Activated T-cell treated with anti-CD3 and anti-CD28 coated beads, Interleukin-2, amount 50 U/mL, for 72 hours (primary cell): ENCODE measurements at regions not wholly inside any gene's neighbourhood (a gene's known extent, or its start where the extent isn't known, plus 50 kb on each side); places are given as distances from the start of the nearest gene placed in this dataset.

Experiments used
- ATAC-seq, 2 donors: fragments of 150-1000 bp; cut with Tn5 transposase; replicated peaks in 1 of 2; 2 replicates each; pipeline ENCODE4 v1.10.0; 2021; ENCODE audit warnings: moderate library complexity in 2 of 2, mild to moderate bottlenecking in 1 of 2
- DNase-seq, 2 donors: peaks; one replicate each; pipeline ENCODE4 v3.0.0; 2021 to 2022; ENCODE audit warnings: mixed read lengths in 1 of 2
- H3K27ac Mint-ChIP-seq: one replicate; pipeline ENCODE4 v1.8.0; 2022; ENCODE audit warnings: mild to moderate bottlenecking, moderate library complexity, mixed read lengths
- H3K27me3 Mint-ChIP-seq: one replicate; pipeline ENCODE4 v1.8.0; 2022; ENCODE audit warnings: low read depth, mixed read lengths
- H3K36me3 Mint-ChIP-seq, 2 donors: one replicate each; pipeline ENCODE4 v1.8.0; 2022; ENCODE audit warnings: mixed read lengths in 2 of 2, mild to moderate bottlenecking in 1 of 2; ENCODE audit not compliant: insufficient read depth in 2 of 2
- H3K4me1 Mint-ChIP-seq: one replicate; pipeline ENCODE4 v1.8.0; 2022; ENCODE audit warnings: low read depth, mixed read lengths
- H3K4me3 Mint-ChIP-seq, 2 donors: one replicate each; pipeline ENCODE4 v1.8.0; 2022; ENCODE audit warnings: mild to moderate bottlenecking in 2 of 2, mixed read lengths in 2 of 2, moderate library complexity in 2 of 2
- H3K9me3 Mint-ChIP-seq, 2 donors: one replicate each; pipeline ENCODE4 v1.8.0; 2022; ENCODE audit warnings: mixed read lengths in 2 of 2

DNA sequence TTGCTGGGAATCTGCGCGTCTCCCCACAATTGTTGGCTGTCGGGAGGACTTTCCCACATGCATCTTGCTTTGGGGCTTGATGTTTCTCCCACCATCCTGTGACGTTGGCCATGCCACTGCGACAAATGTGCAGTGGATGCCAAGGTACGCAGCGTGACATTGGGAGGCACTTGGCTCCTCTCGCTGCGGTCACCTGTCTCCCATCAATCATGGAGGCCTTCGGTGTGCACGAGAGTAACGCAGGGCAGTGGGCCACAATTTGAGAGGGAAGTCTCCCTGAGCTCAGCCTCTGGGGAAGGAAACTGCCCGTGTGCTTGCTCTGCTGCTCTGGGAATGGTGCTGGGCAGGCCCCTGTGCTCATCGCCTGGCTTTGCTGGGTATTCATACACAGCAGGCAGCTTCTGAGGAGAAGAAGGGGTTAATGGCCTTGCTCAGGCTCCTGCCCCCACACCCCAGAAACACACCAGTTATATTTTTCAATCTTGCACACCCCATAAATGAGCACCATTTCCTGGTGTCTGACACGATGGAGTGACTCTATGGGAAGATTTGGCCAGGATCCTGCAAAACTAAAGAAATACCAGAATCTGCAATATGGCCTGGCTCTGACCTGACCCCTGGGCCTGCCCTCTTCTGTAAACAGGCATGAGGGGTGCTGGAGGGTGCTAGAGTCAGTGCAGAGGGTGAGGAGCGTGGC lies 153.5 kb downstream of the ADAMTS15 start:
- Mint-ChIP-seq H3K27ac (no peak overlapping the region), H3K36me3 (no peaks in the 10 kb centered on the region), H3K27me3 (no peaks in the 10 kb centered on the region), H3K4me3 (no peak overlapping the region), H3K9me3 (no peaks in the 10 kb centered on the region), H3K4me1 (no peaks in the 10 kb centered on the region)
- DNase-seq: no peak
- ATAC-seq: no peak

DNA sequence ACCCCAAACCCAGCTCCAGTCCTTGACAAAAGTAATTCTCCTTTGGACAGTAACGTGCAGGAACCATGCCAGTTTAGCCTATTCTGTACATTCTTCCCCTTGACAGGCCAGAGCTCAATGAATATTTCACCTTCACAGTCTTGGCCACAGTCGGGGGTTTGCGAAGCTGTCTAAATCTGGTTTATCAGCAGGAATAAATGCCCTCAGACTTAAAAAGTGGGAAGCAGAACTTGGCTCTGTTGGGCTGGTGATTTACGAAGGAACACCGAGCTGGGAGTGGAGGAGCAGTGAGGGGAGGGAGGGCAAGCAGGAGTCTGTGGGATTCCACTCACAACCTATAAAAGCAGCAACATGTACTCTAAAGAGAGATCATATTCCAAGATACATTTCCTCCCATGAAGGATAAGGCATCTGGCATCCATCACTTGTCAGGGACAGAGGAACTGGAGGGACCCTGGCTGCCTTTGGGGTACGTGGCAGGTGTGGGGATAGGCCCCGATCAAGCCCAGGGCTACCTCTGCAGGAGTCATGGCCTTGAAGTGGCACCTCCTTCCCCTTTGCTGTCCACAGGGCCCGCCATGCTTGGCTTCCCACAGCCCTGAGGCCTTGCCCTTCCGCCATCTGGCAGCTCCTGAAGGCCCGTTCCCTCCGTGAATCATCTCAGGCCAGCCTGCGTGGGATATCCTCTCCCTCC lies 154.3 kb downstream of the ADAMTS15 start:
- Mint-ChIP-seq H3K9me3 (no peaks in the 10 kb centered on the region), H3K36me3 (no peaks in the 10 kb centered on the region)
- no peak for ATAC-seq

DNA sequence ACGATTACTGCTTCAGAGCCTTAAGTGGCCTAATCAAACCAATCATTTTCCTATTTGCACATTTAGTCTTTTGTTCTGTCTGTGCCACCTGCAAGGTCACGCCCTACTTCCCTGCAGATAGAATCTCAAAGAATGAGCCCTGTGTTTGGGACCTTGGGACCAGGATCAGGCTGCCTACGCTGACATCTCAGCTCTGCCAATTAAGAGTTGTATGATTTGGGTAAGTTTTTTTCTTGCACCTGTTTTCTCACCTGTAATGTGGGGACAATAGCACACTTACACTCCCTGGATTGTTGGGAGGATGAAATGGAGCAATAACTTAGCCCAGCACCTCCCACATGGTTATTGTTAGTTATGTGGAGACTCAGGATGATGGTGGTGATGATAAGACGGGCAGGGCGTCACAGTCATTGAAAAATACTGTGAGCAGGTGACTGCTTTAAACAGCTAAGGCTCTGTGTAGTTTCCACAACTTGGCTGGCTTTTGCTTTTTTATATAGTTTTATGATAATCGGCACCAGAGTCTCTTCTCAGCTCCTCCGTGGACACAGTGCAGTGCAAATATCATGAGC lies 155.0 kb downstream of the ADAMTS15 start:
- Mint-ChIP-seq H3K4me1 (no peaks in the 10 kb centered on the region), H3K4me3 (no peak overlapping the region), H3K27me3 (no peaks in the 10 kb centered on the region), H3K36me3 (no peaks in the 10 kb centered on the region), H3K27ac (no peak overlapping the region), H3K9me3 (no peaks in the 10 kb centered on the region)
- DNase-seq: no peak
- ATAC-seq: no peak

More for the DNA sequence above, 154.3 kb downstream of the ADAMTS15 start:
- no peaks in the 10 kb centered on the region for H3K27me3 Mint-ChIP-seq
- no peaks in the 10 kb centered on the region for H3K4me1 Mint-ChIP-seq
- no peak overlapping the region for H3K27ac Mint-ChIP-seq
- no peak overlapping the region for H3K4me3 Mint-ChIP-seq
- no peak for DNase-seq

DNA sequence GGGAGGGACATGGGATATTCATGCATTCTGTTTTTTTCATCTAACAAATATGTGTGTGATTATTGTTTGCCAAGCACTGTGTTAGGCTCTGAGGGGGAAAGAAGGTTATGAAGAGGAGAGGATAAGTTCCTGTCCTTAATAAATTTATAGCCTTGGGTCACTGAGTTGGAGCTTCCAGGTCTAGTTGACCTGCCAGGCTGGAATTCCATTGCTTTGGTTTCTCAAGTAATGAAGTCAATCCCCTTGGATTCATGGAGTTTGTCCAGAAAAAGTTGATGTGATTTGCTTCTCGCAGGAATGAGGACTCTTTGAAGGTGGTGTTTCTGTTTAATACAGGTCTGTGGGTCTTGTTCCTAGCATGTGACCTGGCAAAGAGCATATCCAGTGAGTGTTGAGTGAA lies 156.2 kb downstream of the ADAMTS15 start:
- ATAC-seq: no peak
- DNase-seq: no peak
- Mint-ChIP-seq H3K9me3 (no peaks in the 10 kb centered on the region), H3K4me3 (no peak overlapping the region), H3K27me3 (no peaks in the 10 kb centered on the region), H3K4me1 (no peaks in the 10 kb centered on the region), H3K27ac (no peak overlapping the region), H3K36me3 (no peaks in the 10 kb centered on the region)

DNA sequence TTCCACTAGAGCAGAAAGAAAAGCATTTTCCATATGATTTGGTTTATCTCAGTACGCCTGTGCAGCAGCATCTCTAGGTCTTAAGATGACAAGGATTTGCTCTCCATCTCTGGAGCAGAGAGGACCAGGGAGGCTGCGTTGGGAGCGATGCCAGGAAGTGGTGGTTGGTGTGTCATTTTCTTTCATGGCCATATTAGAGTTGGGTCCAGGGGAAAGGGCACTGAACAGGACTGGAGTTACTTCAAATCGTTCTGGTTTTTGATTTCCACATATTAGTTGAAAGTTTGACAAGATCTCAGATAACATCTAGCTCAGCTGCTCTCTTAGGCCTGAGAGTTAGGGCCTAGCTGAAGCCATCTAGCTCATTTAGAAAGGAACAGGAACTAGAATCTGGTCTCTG lies 157.7 kb downstream of the ADAMTS15 start:
- Mint-ChIP-seq H3K4me1 (no peaks in the 10 kb centered on the region), H3K4me3 (no peak overlapping the region), H3K27me3 (no peaks in the 10 kb centered on the region), H3K9me3 (no peaks in the 10 kb centered on the region), H3K36me3 (no peaks in the 10 kb centered on the region), H3K27ac (no peak overlapping the region)
- no peak for DNase-seq
- no peak for ATAC-seq

DNA sequence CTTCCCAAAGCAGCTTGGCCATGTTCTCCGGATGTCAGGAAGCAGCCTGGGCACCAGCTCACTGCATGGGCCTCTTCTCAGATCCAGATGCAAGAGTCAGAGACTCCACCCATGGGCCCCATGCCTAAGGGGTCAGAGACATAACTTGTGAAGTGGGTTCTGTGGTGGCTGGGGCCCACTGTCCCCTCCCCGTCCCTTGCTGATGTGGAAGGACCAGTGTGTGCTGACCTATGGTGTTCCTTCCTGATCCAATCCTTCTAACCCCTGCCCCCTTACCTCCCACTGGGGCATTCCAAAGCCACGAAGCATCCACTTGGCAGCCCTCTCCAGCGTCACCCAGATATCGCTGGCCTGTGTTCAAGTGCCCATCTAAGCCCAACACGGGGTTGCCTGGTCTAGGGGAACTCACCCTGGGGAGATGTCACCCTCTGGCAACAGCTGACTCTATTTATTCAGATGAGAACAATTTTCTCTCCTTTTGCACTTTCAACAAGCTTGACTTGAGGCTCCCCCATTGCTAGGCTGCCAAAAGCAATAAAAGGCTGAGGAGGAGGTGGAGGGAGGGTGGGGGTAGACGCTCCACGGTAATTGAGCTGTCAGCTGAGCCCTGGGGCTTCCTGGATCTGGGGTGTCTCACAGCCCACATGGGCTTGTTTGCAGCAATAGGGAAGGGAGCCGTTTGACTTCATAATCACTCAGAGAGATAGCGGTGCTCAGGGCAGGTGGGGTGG lies 158.5 kb downstream of the ADAMTS15 start:
- no peak overlapping the region for H3K4me3 Mint-ChIP-seq
- DNase-seq: no peak
- H3K9me3 Mint-ChIP-seq: no peaks in the 10 kb centered on the region
- H3K36me3 Mint-ChIP-seq: no peaks in the 10 kb centered on the region
- ATAC-seq: no peak
- H3K27me3 Mint-ChIP-seq: no peaks in the 10 kb centered on the region
- H3K4me1 Mint-ChIP-seq: no peaks in the 10 kb centered on the region
- no peak overlapping the region for H3K27ac Mint-ChIP-seq

DNA sequence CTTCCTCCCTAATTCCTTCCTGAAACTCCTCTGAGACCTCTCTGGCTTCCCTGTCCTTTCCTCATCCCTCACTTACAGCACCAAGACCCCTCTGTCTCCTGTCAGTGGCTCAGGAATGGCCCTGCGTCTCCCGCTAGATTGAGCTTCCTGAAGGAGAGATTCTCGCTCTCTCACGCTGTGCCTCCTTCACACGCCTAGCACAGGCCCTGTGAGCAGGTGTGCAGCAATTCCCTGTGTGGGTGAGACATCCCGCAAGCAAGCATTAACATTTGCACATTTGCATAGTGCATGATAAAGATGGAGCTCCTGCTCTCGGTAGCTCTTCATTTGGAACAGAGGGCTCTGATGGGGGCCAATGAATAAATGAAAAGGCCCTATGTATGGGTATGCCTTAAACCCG lies 159.8 kb downstream of the ADAMTS15 start:
- no peak overlapping the region for H3K27ac Mint-ChIP-seq
- no peak for DNase-seq
- ATAC-seq: no peak
- H3K9me3 Mint-ChIP-seq: no peaks in the 10 kb centered on the region
- no peaks in the 10 kb centered on the region for H3K27me3 Mint-ChIP-seq
- no peaks in the 10 kb centered on the region for H3K4me1 Mint-ChIP-seq
- no peaks in the 10 kb centered on the region for H3K36me3 Mint-ChIP-seq
- no peak overlapping the region for H3K4me3 Mint-ChIP-seq

DNA sequence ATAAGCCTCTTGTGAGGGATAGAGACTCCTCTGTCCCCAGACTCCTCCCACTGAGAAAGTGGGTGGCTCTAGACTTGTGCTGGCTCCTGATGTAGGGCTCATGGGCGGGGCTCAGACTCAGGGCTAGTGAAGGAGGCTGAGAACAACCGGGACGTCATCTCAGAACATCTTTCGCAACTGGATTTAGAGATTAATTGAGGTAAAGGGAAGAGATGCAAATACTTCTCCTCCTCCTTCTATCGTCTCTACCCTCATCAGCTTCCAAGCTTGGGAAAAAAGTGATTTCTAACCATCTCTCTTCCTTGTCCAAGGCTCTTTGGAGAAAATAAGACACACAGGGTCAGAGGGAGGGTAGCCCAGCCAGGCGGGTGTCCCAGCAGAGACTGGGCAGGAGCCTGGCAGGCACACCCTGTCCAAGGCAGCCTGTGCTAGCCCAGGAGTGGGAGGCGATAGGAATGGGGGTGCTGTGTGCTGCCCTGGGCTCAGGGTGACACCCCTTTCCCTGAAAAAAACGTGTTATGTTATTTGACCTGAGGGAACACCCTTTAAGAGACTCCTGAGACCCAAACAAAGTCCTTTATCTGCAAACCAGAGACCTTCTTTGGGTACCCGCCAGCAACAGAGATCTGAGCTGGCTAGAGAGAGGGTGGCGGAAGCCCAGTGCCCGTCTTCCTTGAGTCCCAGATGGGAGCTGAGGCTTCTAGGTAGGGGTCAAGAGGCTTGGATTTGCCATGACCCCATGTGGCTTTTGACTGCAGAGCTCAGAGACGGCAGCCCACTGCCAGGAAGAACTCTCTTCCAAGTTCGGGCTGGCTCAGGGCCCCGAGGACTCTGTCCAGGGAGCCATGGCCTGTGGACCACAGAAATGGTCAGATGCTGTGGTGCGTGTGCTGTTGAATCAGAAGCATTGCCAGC lies 160.9 kb downstream of the ADAMTS15 start:
- H3K9me3 Mint-ChIP-seq: no peaks in the 10 kb centered on the region
- H3K27me3 Mint-ChIP-seq: no peaks in the 10 kb centered on the region
- ATAC-seq (no peak), DNase-seq (no peak)
- H3K4me1 Mint-ChIP-seq: no peaks in the 10 kb centered on the region
- no peaks in the 10 kb centered on the region for H3K36me3 Mint-ChIP-seq
- H3K4me3 Mint-ChIP-seq: no peak overlapping the region
- no peak overlapping the region for H3K27ac Mint-ChIP-seq

DNA sequence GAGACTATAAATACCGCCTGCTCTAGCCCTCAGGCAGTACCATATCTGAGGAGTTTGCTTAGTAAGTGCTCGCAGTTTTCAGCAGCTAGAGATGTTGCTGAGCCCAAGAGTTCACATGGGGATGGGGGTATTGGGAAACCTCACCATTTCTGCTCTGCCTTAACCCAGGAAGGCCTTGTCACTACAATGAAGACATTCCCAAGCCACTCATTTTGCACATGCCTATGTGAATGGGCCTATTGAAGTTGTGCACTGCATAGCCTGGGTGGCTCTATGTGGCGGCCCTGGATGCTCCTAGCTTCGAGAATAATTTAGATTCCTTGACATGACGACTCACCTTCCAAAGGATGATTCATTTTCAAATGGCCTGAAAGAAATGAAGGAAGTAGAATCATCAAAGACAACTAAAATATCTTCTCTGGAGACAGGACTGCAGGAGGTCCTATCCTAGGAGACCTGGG lies 163.4 kb downstream of the ADAMTS15 start:
- ATAC-seq: no peak
- H3K4me3 Mint-ChIP-seq: no peak overlapping the region
- no peak for DNase-seq
- no peaks in the 10 kb centered on the region for H3K9me3 Mint-ChIP-seq
- no peaks in the 10 kb centered on the region for H3K4me1 Mint-ChIP-seq
- no peaks in the 10 kb centered on the region for H3K36me3 Mint-ChIP-seq
- no peak overlapping the region for H3K27ac Mint-ChIP-seq
- no peaks in the 10 kb centered on the region for H3K27me3 Mint-ChIP-seq

DNA sequence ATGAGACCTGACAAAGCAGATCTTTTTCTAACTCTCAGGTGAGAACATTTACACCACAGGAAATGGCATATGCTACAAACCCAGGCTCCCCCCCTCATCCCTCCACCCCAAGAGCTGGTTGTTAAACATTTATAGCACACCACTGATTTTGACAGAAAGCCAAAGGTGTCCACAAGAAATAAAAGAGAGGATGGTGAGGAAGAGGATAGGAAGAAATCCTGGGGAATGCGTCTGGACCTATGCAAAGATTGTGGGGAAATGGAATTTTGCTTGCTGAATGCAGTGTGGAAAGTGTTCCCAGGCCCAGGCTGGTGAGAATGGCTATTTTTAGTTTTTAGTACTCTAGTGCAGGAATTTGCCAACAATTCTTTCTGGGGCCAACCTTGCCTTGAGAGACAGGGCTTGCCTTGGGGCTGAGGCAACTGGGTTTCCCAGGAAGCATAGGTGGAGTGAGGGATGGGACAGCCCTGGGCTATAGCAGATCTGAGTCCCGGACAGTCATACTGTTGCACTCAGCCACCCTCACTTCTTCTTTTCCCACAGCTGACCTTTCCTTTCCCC lies 163.9 kb downstream of the ADAMTS15 start:
- Mint-ChIP-seq H3K36me3 (no peaks in the 10 kb centered on the region), H3K9me3 (no peaks in the 10 kb centered on the region), H3K27ac (no peak overlapping the region), H3K4me1 (no peaks in the 10 kb centered on the region), H3K4me3 (no peak overlapping the region), H3K27me3 (no peaks in the 10 kb centered on the region)
- DNase-seq (no peak), ATAC-seq (no peak)

DNA sequence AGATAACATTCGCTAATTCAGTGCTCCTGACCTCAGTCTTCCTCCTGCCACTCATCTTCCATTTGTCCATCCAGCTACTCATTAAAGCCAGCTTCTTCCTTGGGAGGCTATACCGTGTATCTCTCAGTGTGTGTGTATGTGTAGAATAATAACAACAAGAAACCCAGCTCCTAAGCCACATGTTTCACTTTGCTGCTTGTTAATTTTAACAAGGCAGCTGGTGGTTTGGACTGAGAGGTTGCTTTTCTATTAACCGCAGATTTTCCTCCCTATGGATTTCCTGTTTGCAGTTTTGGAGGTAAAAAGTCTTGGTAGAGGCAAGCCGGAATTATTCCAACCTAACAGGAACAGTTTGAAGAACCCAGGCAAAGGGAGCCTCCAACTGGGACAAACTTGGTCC lies 165.0 kb downstream of the ADAMTS15 start:
- no peaks in the 10 kb centered on the region for H3K9me3 Mint-ChIP-seq
- DNase-seq (no peak), ATAC-seq (no peak)
- H3K27ac Mint-ChIP-seq: no peak overlapping the region
- no peak overlapping the region for H3K4me3 Mint-ChIP-seq
- no peaks in the 10 kb centered on the region for H3K27me3 Mint-ChIP-seq
- H3K4me1 Mint-ChIP-seq: no peaks in the 10 kb centered on the region
- no peaks in the 10 kb centered on the region for H3K36me3 Mint-ChIP-seq

DNA sequence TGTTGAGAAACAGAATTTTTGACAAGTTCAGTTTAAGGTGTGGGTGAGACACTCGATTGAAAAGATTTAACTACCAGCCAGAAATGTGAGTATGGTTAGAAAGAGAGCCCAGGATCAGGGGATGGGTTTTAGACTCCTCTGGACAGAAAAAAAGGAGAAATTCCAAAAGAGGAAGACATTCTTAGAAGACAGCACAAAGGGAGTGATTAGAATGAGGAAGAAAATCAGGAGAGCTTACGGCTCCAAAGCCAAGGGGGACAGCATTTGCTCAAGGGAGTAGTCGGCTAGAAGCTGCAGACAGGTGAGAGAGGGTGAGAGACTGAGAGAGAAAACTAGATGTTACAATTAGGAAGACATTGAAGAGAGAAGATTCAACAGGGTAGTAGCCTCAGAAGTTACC lies 166.1 kb downstream of the ADAMTS15 start:
- H3K4me1 Mint-ChIP-seq: no peaks in the 10 kb centered on the region
- ATAC-seq (no peak), DNase-seq (no peak)
- peaks cover 3% of the 10 kb centered on the region for H3K27me3 Mint-ChIP-seq
- no peak overlapping the region for H3K4me3 Mint-ChIP-seq
- H3K9me3 Mint-ChIP-seq: no peaks in the 10 kb centered on the region
- H3K36me3 Mint-ChIP-seq: no peaks in the 10 kb centered on the region
- H3K27ac Mint-ChIP-seq: no peak overlapping the region
